K562 (cell line): ENCODE measurements at regions not wholly inside any gene's neighbourhood (a gene's known extent, or its start where the extent isn't known, plus 50 kb on each side); places are given as distances from the start of the nearest gene placed in this dataset.

Experiments used
- ATAC-seq: fragments of 200-7000 bp; cut with Tn5 transposase; 3 replicates; pipeline ENCODE4 v1.9.1; 2020; ENCODE audit warnings: moderate library complexity
- BruUV-seq: library from RNA; stranded (reverse); fragments of 400-500 nt; replicated peaks from 2 replicates; lab custom pipeline; 2021; lab: Mats Ljungman, UMichigan
- CTCF ChIA-PET: fragments of 300-600 bp; formaldehyde crosslinking; extraction: SDS; loops from one replicate; lab custom pipeline; 2021; ENCODE audit warnings: low intra/inter-chr PET ratio; lab: Yijun Ruan, JAX
- POLR2A ChIA-PET: fragments of 300-600, 350-650 bp; sonication (Branson Sonifier 250); formaldehyde crosslinking; extraction: SDS; loops from one replicate; lab custom pipeline; 2021; ENCODE audit warnings: antibody characterized with exemption, inconsistent platforms; lab: Yijun Ruan, JAX
- DNase-seq, 4 experiments: peaks; one replicate each; pipeline versions ENCODE4 v3.0.0 to v3.0.0-alpha.2; 2011 to 2018; ENCODE audit warnings: low spot score in 3 of 4, mixed read lengths in 3 of 4; ENCODE audit errors: extremely low read depth in 1 of 4
- FAIRE-seq: peaks from 2 replicates; lab custom pipeline; 2011; peaks lifted over from hg19 to GRCh38; lab: Jason Lieb, UNC
- H2AFZ ChIP-seq: 2 replicates; pipeline ENCODE4 v1.6.0; 2011; ENCODE audit warnings: low read depth, low read length, control low read depth, inconsistent platforms
- H3K27ac ChIP-seq: fragments of 200-600 bp; 3 replicates; pipeline ENCODE4 v1.8.0; 2011; ENCODE audit warnings: low read depth, mild to moderate bottlenecking, control low read depth, inconsistent platforms, low read length, moderate library complexity, mixed read lengths; ENCODE audit errors: extremely low read depth
- H3K27me3 ChIP-seq, 2 experiments: fragments of 300-600 bp in 1 of 2; 2 replicates in 1 of 2; 3 replicates in 1 of 2; pipeline versions ENCODE4 v1.6.0 to v1.8.0; 2011; ENCODE audit warnings: inconsistent platforms in 2 of 2, low read length in 2 of 2, mild to moderate bottlenecking in 1 of 2, mixed read lengths in 1 of 2, moderate library complexity in 1 of 2; ENCODE audit not compliant: control insufficient read depth in 2 of 2, insufficient read depth in 2 of 2
- H3K36me3 ChIP-seq: fragments of 300-600 bp; 3 replicates; pipeline ENCODE4 v1.8.0; 2011; ENCODE audit warnings: mild to moderate bottlenecking, low read length, inconsistent platforms; ENCODE audit not compliant: control insufficient read depth, insufficient read depth
- H3K4me1 ChIP-seq, 2 experiments: fragments of 200-600 bp in 1 of 2; replicated peaks in 1 of 2; 2 replicates in 1 of 2; 3 replicates in 1 of 2; pipeline versions ENCODE4 v1.5.1 to v1.8.0; 2011; ENCODE audit warnings: inconsistent platforms in 2 of 2, low read length in 2 of 2, mild to moderate bottlenecking in 1 of 2, mixed read lengths in 1 of 2, moderate library complexity in 1 of 2; ENCODE audit not compliant: control insufficient read depth in 2 of 2, insufficient read depth in 2 of 2
- H3K4me2 ChIP-seq: 2 replicates; pipeline ENCODE4 v1.6.1; 2011; ENCODE audit warnings: low read length, control low read depth, inconsistent platforms, mixed read lengths; ENCODE audit not compliant: insufficient read depth
- H3K4me3 ChIP-seq: fragments of 200-600 bp; sonication (generic), shearing (Covaris generic); 2 replicates; pipeline ENCODE4 v1.5.1; 2016; ENCODE audit warnings: control low read depth, inconsistent platforms
- H3K79me2 ChIP-seq: fragments of 200-600 bp; 3 replicates; pipeline ENCODE4 v1.8.0; 2011; ENCODE audit warnings: low read length, inconsistent platforms; ENCODE audit not compliant: control insufficient read depth, insufficient read depth
- H3K9ac ChIP-seq, 2 experiments: 2 replicates each; pipeline versions ENCODE4 v1.6.0 to v1.6.1; 2011; ENCODE audit warnings: low read depth in 2 of 2, low read length in 2 of 2, control low read depth in 1 of 2, inconsistent platforms in 1 of 2, mild to moderate bottlenecking in 1 of 2, mixed read lengths in 1 of 2; ENCODE audit not compliant: insufficient read depth in 1 of 2
- H3K9me1 ChIP-seq: one replicate; pipeline ENCODE4 v1.6.0; 2011; ENCODE audit warnings: inconsistent platforms, mild to moderate bottlenecking, low read length, moderate library complexity; ENCODE audit not compliant: control insufficient read depth, insufficient read depth
- H3K9me3 ChIP-seq: replicated peaks from 2 replicates; pipeline ENCODE4 v1.5.1; 2011; ENCODE audit warnings: low read depth, low read length, inconsistent platforms; ENCODE audit not compliant: control insufficient read depth, insufficient read depth
- H4K20me1 ChIP-seq: replicated peaks from 2 replicates; pipeline ENCODE4 v1.6.1; 2011; ENCODE audit warnings: low read length, inconsistent platforms, mixed read lengths; ENCODE audit not compliant: control insufficient read depth, insufficient read depth
- ARID4B ChIP-seq: sonication (generic); formaldehyde crosslinking; IDR thresholded peaks from 2 replicates; pipeline ENCODE4 v1.8.0; 2022; ENCODE audit warnings: mild to moderate bottlenecking, missing genetic modification reagents
- DNMT1 ChIP-seq: fragments of 450-650 bp; IDR thresholded peaks from 2 replicates; pipeline ENCODE4 v1.6.1; 2016; ENCODE audit warnings: antibody characterized with exemption, mild to moderate bottlenecking
- E2F1 ChIP-seq: sonication (generic); formaldehyde crosslinking; IDR thresholded peaks from 2 replicates; pipeline ENCODE4 v1.8.1; 2023; ENCODE audit warnings: mild to moderate bottlenecking, missing genetic modification reagents, moderate library complexity
- HNRNPK ChIP-seq: fragments of 200-400 bp; formaldehyde crosslinking; IDR thresholded peaks from one replicate; pipeline ENCODE4 v1.6.1; 2018; ENCODE audit warnings: mild to moderate bottlenecking, low read depth, low read length; ENCODE audit not compliant: poor library complexity, severe bottlenecking
- KLF1 ChIP-seq: fragments of 450-650 bp; IDR thresholded peaks from 2 replicates; pipeline ENCODE4 v1.6.1; 2016; ENCODE audit warnings: missing genetic modification characterization, missing compliant biosample characterization
- MEF2A ChIP-seq: IDR thresholded peaks from 2 replicates; pipeline ENCODE4 v1.6.1; 2011; ENCODE audit warnings: low read depth, mild to moderate bottlenecking, low read length, moderate library complexity; ENCODE audit not compliant: control insufficient read depth
- RFX1 ChIP-seq: fragments of 450-650 bp; IDR thresholded peaks from 2 replicates; pipeline ENCODE4 v1.6.1; 2016; ENCODE audit warnings: mild to moderate bottlenecking, moderate library complexity
- TGIF2 ChIP-seq: sonication (generic); formaldehyde crosslinking; IDR thresholded peaks from 2 replicates; pipeline ENCODE4 v1.8.1; 2022; ENCODE audit warnings: mild to moderate bottlenecking, missing genetic modification reagents, moderate library complexity
- ZBTB1 ChIP-seq: sonication (generic); formaldehyde crosslinking; IDR thresholded peaks from 2 replicates; pipeline ENCODE4 v1.8.1; 2023; ENCODE audit warnings: missing genetic modification reagents, low read depth, mild to moderate bottlenecking, borderline replicate concordance
- ZBTB17 ChIP-seq: fragments of 450-650 bp; formaldehyde crosslinking; IDR thresholded peaks from 2 replicates; pipeline ENCODE4 v1.4.0; 2020; ENCODE audit warnings: mild to moderate bottlenecking
- ZNF239 ChIP-seq: fragments of 250-450 bp; sonication (Bioruptor Pico); IDR thresholded peaks from 2 replicates; pipeline ENCODE4 v1.4.0; 2020; ENCODE audit warnings: mild to moderate bottlenecking
- ZNF282 ChIP-seq: sonication (generic); formaldehyde crosslinking; IDR thresholded peaks from 2 replicates; pipeline ENCODE4 v1.8.1; 2023; ENCODE audit warnings: missing genetic modification reagents
- ZNF347 ChIP-seq: fragments of 450-650 bp; formaldehyde crosslinking; IDR thresholded peaks from 2 replicates; pipeline ENCODE4 v1.4.0; 2020; ENCODE audit warnings: low read depth, mild to moderate bottlenecking, moderate library complexity
- ZNF408 ChIP-seq: fragments of 250-450 bp; sonication (Bioruptor Pico); IDR thresholded peaks from 2 replicates; pipeline ENCODE4 v1.4.0; 2020; ENCODE audit warnings: low read depth, mild to moderate bottlenecking, moderate library complexity
- ZNF551 ChIP-seq: fragments of 250-450 bp; sonication (Bioruptor Pico); IDR thresholded peaks from 2 replicates; pipeline ENCODE4 v1.5.0; 2021; ENCODE audit warnings: mild to moderate bottlenecking, moderate library complexity
- in situ Hi-C: fragments of 300-500 bp; cut with MboI; formaldehyde crosslinking; loops from 4 replicates; pipeline ENCODE4 v1.15.0; 2018; ENCODE audit warnings: inconsistent platforms, mixed read lengths
- intact Hi-C: fragments of 100-400 bp; cut with micrococcal nuclease; formaldehyde crosslinking; loops from 2 replicates; pipeline ENCODE4 v1.14.2; 2022
- TF ChIP-seq, protein P1 (sequence below): fragments of 200-400 bp; formaldehyde crosslinking; IDR thresholded peaks from 2 replicates; pipeline ENCODE4 v1.6.1; 2017; ENCODE audit warnings: mild to moderate bottlenecking, low read depth, low read length, moderate library complexity

GRCh38 chr2:41600460-41600859 is 447.4 kb upstream of the PKDCC start:
- ChIA-PET CTCF (no interaction called here), POLR2A (no interaction called here)
- Histone ChIP-seq H4K20me1 (no peaks in the 10 kb centered on the region), H3K79me2 (no peaks in the 10 kb centered on the region), H3K36me3 (no peaks in the 10 kb centered on the region), H2AFZ (no peak overlapping the region), H3K9me3 (no peaks in the 10 kb centered on the region), H3K27me3 (no peaks in the 10 kb centered on the region), H3K9ac (no peak overlapping the region), H3K27ac (no peak overlapping the region), H3K4me1 (no peaks in the 10 kb centered on the region), H3K4me2 (no peak overlapping the region), H3K4me3 (no peak overlapping the region), H3K9me1 (no peaks in the 10 kb centered on the region)
- intact Hi-C loops = no loop called here
- no peak for ATAC-seq
- FAIRE-seq = no peak
- in situ Hi-C loops = no loop called here
- BruUV-seq = no TSS peak
- DNase-seq = no peak
- TF ChIP-seq KLF1 (no peak), TGIF2 (CRISPR knock-in tag) (no peak), MEF2A (no peak), ZNF408 (CRISPR knock-in tag) (no peak), ZNF239 (CRISPR knock-in tag) (no peak), ZBTB17 (no peak), ARID4B (CRISPR knock-in tag) (no peak), ZNF347 (no peak), E2F1 (CRISPR knock-in tag) (no peak), DNMT1 (no peak), ZNF551 (no peak), ZBTB1 (CRISPR knock-in tag) (no peak), ZNF282 (CRISPR knock-in tag) (no peak), RFX1 (no peak), HNRNPK (no peak)
- TF ChIP-seq, protein P1, sequence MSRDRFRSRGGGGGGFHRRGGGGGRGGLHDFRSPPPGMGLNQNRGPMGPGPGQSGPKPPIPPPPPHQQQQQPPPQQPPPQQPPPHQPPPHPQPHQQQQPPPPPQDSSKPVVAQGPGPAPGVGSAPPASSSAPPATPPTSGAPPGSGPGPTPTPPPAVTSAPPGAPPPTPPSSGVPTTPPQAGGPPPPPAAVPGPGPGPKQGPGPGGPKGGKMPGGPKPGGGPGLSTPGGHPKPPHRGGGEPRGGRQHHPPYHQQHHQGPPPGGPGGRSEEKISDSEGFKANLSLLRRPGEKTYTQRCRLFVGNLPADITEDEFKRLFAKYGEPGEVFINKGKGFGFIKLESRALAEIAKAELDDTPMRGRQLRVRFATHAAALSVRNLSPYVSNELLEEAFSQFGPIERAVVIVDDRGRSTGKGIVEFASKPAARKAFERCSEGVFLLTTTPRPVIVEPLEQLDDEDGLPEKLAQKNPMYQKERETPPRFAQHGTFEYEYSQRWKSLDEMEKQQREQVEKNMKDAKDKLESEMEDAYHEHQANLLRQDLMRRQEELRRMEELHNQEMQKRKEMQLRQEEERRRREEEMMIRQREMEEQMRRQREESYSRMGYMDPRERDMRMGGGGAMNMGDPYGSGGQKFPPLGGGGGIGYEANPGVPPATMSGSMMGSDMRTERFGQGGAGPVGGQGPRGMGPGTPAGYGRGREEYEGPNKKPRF = no peak
